GM12892 (cell line): ENCODE measurements at regions not wholly inside any gene's neighbourhood (a gene's known extent, or its start where the extent isn't known, plus 50 kb on each side); places are given as distances from the start of the nearest gene placed in this dataset.

Experiments used
- POLR2A ChIP-seq: IDR thresholded peaks from 2 replicates; pipeline ENCODE4 v1.6.1; 2011; ENCODE audit warnings: low read depth, low read length, control low read depth
- POLR2AphosphoS5 ChIP-seq: IDR thresholded peaks from 2 replicates; pipeline ENCODE4 v1.6.1; 2011; ENCODE audit warnings: low read depth, low read length, control low read depth

DNA sequence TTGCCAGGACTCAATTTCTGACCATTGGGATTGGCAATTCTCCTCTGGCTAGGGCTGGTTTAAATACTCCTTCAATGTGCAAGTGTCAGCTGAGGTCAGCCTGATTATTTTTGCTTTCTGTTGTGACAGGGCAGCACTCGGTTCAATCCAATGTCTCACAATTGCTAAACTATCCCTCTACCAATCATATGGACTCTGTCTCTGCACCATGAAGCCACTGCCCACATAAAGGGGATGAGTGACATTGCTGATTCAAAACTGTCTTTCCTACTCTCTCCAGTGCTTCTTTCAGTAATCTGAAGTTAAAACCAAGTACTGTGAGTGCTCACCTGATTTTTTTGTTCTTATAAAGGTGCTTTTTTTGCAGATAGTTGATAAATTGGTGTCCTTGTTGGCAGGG is 1030.7 kb downstream of the GLUD2 start:
- no peak for TF ChIP-seq POLR2AphosphoS5
- no peak for TF ChIP-seq POLR2A
